Naive thymus-derived CD4-positive, alpha-beta T cell (primary cell): ENCODE measurements at regions not wholly inside any gene's neighbourhood (a gene's known extent, or its start where the extent isn't known, plus 50 kb on each side); places are given as distances from the start of the nearest gene placed in this dataset.
"Not testable (repeated sequence)": the region's sequence is repeated elsewhere in the genome, so short reads cannot be mapped to it uniquely, and the experiment has no call there.

ENCODE experiments used
- ATAC-seq: fragments of 150-1000 bp; cut with Tn5 transposase; 2 replicates; pipeline ENCODE4 v1.10.0; 2021; ENCODE audit warnings: mild to moderate bottlenecking, moderate library complexity
- CTCF ChIA-PET: fragments of 350-600 bp; sonication (Branson Sonifier 250); formaldehyde crosslinking; loops from one replicate; lab custom pipeline; 2021; ENCODE audit warnings: antibody characterized with exemption; lab: Charles Lee
- POLR2A ChIA-PET: fragments of 350-600 bp; sonication (Branson Sonifier 250); formaldehyde crosslinking; loops from one replicate; lab custom pipeline; 2021; ENCODE audit warnings: antibody characterized with exemption, inconsistent platforms; lab: Charles Lee
- DNase-seq, 9 donors: peaks; one replicate each; pipeline versions ENCODE4 v3.0.0 to v3.0.0-alpha.2; 2020 to 2022; ENCODE audit warnings: mixed read lengths in 1 of 9
- H3K27ac ChIP-seq: one replicate; pipeline ENCODE4 v1.7.0; 2013; ENCODE audit warnings: mild to moderate bottlenecking, low read depth, low read length, moderate library complexity
- H3K27me3 ChIP-seq, 2 donors: one replicate each; pipeline ENCODE4 v1.7.0; 2013; ENCODE audit warnings: low read length in 2 of 2, mild to moderate bottlenecking in 2 of 2, moderate library complexity in 2 of 2; ENCODE audit not compliant: control insufficient read depth in 2 of 2, insufficient read depth in 2 of 2
- H3K36me3 ChIP-seq, 3 experiments: 1 replicate in 2 of 3; 2 replicates in 1 of 3; pipeline ENCODE4 v1.7.0; 2013; ENCODE audit warnings: low read length in 3 of 3, mild to moderate bottlenecking in 3 of 3, moderate library complexity in 1 of 3; ENCODE audit not compliant: insufficient read depth in 3 of 3, control insufficient read depth in 2 of 3
- H3K4me1 ChIP-seq, 2 donors: one replicate each; pipeline ENCODE4 v1.7.0; 2013; ENCODE audit warnings: low read length in 2 of 2, mild to moderate bottlenecking in 2 of 2, moderate library complexity in 1 of 2; ENCODE audit not compliant: control insufficient read depth in 2 of 2, insufficient read depth in 2 of 2
- H3K4me3 ChIP-seq: 2 replicates; pipeline ENCODE4 v1.7.0; 2013; ENCODE audit warnings: mild to moderate bottlenecking, low read length
- H3K9me3 ChIP-seq, 3 experiments: 1 replicate in 2 of 3; 2 replicates in 1 of 3; pipeline ENCODE4 v1.7.0; 2013; ENCODE audit warnings: low read length in 3 of 3; ENCODE audit not compliant: control insufficient read depth in 2 of 3
- H3K27ac Mint-ChIP-seq, 9 donors: one replicate each; pipeline ENCODE4 v1.8.0; 2020 to 2022; ENCODE audit warnings: mixed read lengths in 9 of 9, mild to moderate bottlenecking in 8 of 9, moderate library complexity in 5 of 9, inconsistent platforms in 2 of 9
- H3K27me3 Mint-ChIP-seq, 5 donors: one replicate each; pipeline ENCODE4 v1.8.0; 2021 to 2022; ENCODE audit warnings: mixed read lengths in 5 of 5, mild to moderate bottlenecking in 1 of 5
- H3K36me3 Mint-ChIP-seq, 5 donors: one replicate each; pipeline ENCODE4 v1.8.0; 2020 to 2022; ENCODE audit warnings: mixed read lengths in 5 of 5, mild to moderate bottlenecking in 3 of 5, inconsistent platforms in 1 of 5
- H3K4me1 Mint-ChIP-seq, 7 donors: one replicate each; pipeline ENCODE4 v1.8.0; 2020 to 2022; ENCODE audit warnings: mixed read lengths in 7 of 7, mild to moderate bottlenecking in 3 of 7, inconsistent platforms in 1 of 7
- H3K4me3 Mint-ChIP-seq, 10 donors: one replicate each; pipeline ENCODE4 v1.8.0; 2020 to 2022; ENCODE audit warnings: mild to moderate bottlenecking in 10 of 10, mixed read lengths in 10 of 10, moderate library complexity in 6 of 10, inconsistent platforms in 2 of 10
- H3K9me3 Mint-ChIP-seq, 11 donors: one replicate each; pipeline ENCODE4 v1.8.0; 2020 to 2022; ENCODE audit warnings: mixed read lengths in 11 of 11, mild to moderate bottlenecking in 4 of 11, inconsistent platforms in 1 of 11, moderate library complexity in 1 of 11
- intact Hi-C, 2 donors: fragments of 100-400 bp; cut with micrococcal nuclease; formaldehyde crosslinking; loops; one replicate each; pipeline ENCODE4 v1.15.1; 2023

GRCh38 chr4:158122501-158122900 is 50.3 kb downstream of the GASK1B start:
- Histone ChIP-seq H3K4me3 (no peak overlapping the region), H3K9me3 (no peaks in the 10 kb centered on the region), H3K4me1 (no peaks in the 10 kb centered on the region), H3K27ac (no peak overlapping the region), H3K36me3 (no peaks in the 10 kb centered on the region), H3K27me3 (no peaks in the 10 kb centered on the region)
- no peaks in the 10 kb centered on the region for H3K4me1 Mint-ChIP-seq
- no peak overlapping the region for H3K4me3 Mint-ChIP-seq
- intact Hi-C loops: loop anchor here in 1 of 2 donors (10.0 kb wide), 1 partner anchor 242 kb away; no protein-coding TSS in a partner anchor
- ATAC-seq (no peak), DNase-seq (no peak)
- H3K36me3 Mint-ChIP-seq: no peaks in the 10 kb centered on the region
- ChIA-PET POLR2A (no interaction called here), CTCF (no interaction called here)
- H3K27ac Mint-ChIP-seq: no peak overlapping the region
- no peaks in the 10 kb centered on the region for H3K27me3 Mint-ChIP-seq
- no peaks in the 10 kb centered on the region for H3K9me3 Mint-ChIP-seq

GRCh38 chr4:158121161-158121579 is 51.7 kb downstream of the GASK1B start:
- Histone ChIP-seq H3K9me3 (no peaks in the 10 kb centered on the region), H3K4me1 (no peaks in the 10 kb centered on the region), H3K27me3 (no peaks in the 10 kb centered on the region), H3K27ac (no peak overlapping the region), H3K4me3 (no peak overlapping the region), H3K36me3 (no peaks in the 10 kb centered on the region)
- H3K9me3 Mint-ChIP-seq: peaks cover 0 to 1% (median 0%) of the 10 kb centered on the region in 11 donors
- POLR2A ChIA-PET: no interaction called here
- H3K4me1 Mint-ChIP-seq: no peaks in the 10 kb centered on the region
- intact Hi-C loops: loop anchor here in 1 of 2 donors (10.0 kb wide), 1 partner anchor 244 kb away; no protein-coding TSS in a partner anchor
- ATAC-seq: peak; percentile 46
- H3K27me3 Mint-ChIP-seq: no peaks in the 10 kb centered on the region
- H3K4me3 Mint-ChIP-seq: no peak overlapping the region
- no peak overlapping the region for H3K27ac Mint-ChIP-seq
- no peak for DNase-seq
- CTCF ChIA-PET: no interaction called here
- no peaks in the 10 kb centered on the region for H3K36me3 Mint-ChIP-seq

DNA sequence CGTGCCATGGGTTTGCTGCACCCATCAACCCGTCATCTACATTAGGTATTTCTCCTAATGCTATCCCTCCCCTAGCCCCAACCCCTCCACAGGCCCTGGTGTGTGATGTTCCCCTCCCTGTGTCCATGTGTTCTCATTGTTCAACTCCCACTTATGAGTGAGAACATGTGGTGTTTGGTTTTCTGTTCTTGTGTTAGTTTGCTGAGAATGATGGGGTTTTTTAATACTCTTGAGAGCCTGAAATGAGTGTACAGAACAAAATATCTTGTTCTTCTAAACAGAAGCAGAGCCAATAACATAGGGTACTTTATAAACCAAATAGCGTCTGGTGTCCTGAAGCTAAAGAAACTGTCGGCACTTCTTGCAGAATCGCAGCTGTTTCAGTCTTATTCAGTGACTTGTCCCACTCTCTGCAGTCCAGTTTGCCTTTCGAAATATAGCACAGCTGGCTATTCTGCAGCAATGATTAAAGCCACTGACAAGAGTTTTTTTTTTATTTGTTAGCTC is 52.1 kb downstream of the GASK1B start:
- CTCF ChIA-PET, H3K27ac Mint-ChIP-seq, H3K4me3 Mint-ChIP-seq: not testable (repeated sequence)

GRCh38 chr4:158112611-158113010 is 60.2 kb downstream of the GASK1B start:
- Histone ChIP-seq H3K27me3 (no peaks in the 10 kb centered on the region), H3K27ac (no peak overlapping the region), H3K36me3 (no peaks in the 10 kb centered on the region), H3K4me1 (no peaks in the 10 kb centered on the region), H3K4me3 (no peak overlapping the region), H3K9me3 (no peaks in the 10 kb centered on the region)
- Mint-ChIP-seq H3K9me3 (peaks cover 0 to 18% (median 1%) of the 10 kb centered on the region in 11 donors), H3K27ac (no peak overlapping the region), H3K4me1 (no peaks in the 10 kb centered on the region), H3K36me3 (peaks cover 0 to 3% (median 0%) of the 10 kb centered on the region in 5 donors), H3K27me3 (peaks cover 0 to 4% (median 0%) of the 10 kb centered on the region in 5 donors), H3K4me3 (no peak overlapping the region)
- no peak for ATAC-seq
- ChIA-PET CTCF (no interaction called here), POLR2A (no interaction called here)
- DNase-seq: no peak
- intact Hi-C loops: no loop called here

More for the DNA sequence above, 52.1 kb downstream of the GASK1B start:
- intact Hi-C loops: loop anchor here in 1 of 2 donors (10.0 kb wide), 1 partner anchor 244 kb away; no protein-coding TSS in a partner anchor
- H3K27me3 ChIP-seq, H3K4me3 ChIP-seq, ATAC-seq, H3K9me3 Mint-ChIP-seq, DNase-seq, H3K27ac ChIP-seq, H3K9me3 ChIP-seq, H3K36me3 Mint-ChIP-seq, H3K27me3 Mint-ChIP-seq, H3K4me1 ChIP-seq, H3K4me1 Mint-ChIP-seq, POLR2A ChIA-PET, H3K36me3 ChIP-seq: not testable (repeated sequence)

DNA sequence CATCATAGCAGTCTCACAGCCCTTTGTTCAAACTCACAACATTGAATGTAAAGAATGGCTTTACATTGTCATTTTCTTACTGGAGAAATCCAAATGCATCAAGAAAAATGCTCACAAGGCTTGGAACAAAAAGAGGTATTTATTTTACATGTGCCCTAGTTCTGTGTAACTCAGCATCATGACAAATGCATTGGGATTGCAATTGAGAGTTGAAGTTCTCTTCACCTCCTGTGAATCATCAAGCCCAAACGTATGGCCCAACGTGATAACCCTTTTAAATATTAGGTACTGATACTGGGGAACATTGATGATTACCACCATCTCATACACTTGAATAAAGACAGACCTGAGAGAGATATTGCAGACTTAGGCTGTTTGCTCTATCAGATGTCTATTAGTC is 61.6 kb downstream of the GASK1B start:
- peaks cover 0 to 18% (median 1%) of the 10 kb centered on the region in 11 donors for H3K9me3 Mint-ChIP-seq
- intact Hi-C loops: no loop called here

DNA sequence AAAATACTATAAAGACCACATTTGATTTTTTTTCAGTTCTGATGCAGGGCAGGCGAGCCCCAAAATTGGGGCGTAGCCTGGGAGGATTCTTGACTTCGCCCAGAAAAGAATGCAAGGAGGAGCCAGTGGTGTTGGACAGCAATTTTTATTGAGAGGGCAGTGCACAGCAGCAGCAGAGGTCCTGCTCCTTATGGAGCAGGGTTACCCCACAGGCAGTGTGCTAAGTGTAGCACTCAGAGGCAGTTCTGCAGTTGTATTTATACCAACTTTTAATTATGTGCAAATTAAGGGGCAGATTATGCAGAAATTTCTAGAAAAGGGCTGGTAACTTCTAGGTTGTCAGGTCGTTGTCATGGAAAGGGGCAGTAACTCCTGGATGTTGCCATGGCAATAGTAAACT is 69.9 kb downstream of the GASK1B start:
- H3K4me1 ChIP-seq: no peaks in the 10 kb centered on the region
- no peak for DNase-seq
- H3K36me3 ChIP-seq: no peaks in the 10 kb centered on the region
- intact Hi-C loops: no loop called here
- POLR2A ChIA-PET: no interaction called here
- no peaks in the 10 kb centered on the region for H3K27me3 ChIP-seq
- no peak overlapping the region for H3K4me3 ChIP-seq
- no peaks in the 10 kb centered on the region for H3K36me3 Mint-ChIP-seq
- no peak overlapping the region for H3K27ac ChIP-seq
- H3K4me1 Mint-ChIP-seq: peaks cover 0 to 2% (median 0%) of the 10 kb centered on the region in 7 donors
- no peak overlapping the region for H3K4me3 Mint-ChIP-seq
- H3K27ac Mint-ChIP-seq: no peak overlapping the region
- no peak for ATAC-seq
- no peaks in the 10 kb centered on the region for H3K9me3 ChIP-seq
- CTCF ChIA-PET: no interaction called here
- peaks cover 0 to 4% (median 0%) of the 10 kb centered on the region in 5 donors for H3K27me3 Mint-ChIP-seq
- H3K9me3 Mint-ChIP-seq: peaks cover 0 to 5% (median 0%) of the 10 kb centered on the region in 11 donors

More for the DNA sequence above, 61.6 kb downstream of the GASK1B start:
- Mint-ChIP-seq H3K36me3 (peaks cover 0 to 3% (median 0%) of the 10 kb centered on the region in 5 donors), H3K4me3 (no peak overlapping the region), H3K27me3 (peaks cover 0 to 4% (median 0%) of the 10 kb centered on the region in 5 donors), H3K4me1 (no peaks in the 10 kb centered on the region), H3K27ac (no peak overlapping the region)
- ATAC-seq (no peak), DNase-seq (no peak)
- ChIA-PET CTCF (no interaction called here), POLR2A (no interaction called here)
- Histone ChIP-seq H3K27ac (no peak overlapping the region), H3K4me1 (no peaks in the 10 kb centered on the region), H3K9me3 (no peaks in the 10 kb centered on the region), H3K4me3 (no peak overlapping the region), H3K27me3 (no peaks in the 10 kb centered on the region), H3K36me3 (no peaks in the 10 kb centered on the region)

- Mint-ChIP-seq H3K36me3 (no peaks in the 10 kb centered on the region), H3K9me3 (peaks cover 0 to 8% (median 0%) of the 10 kb centered on the region in 11 donors), H3K4me3 (no peak overlapping the region), H3K4me1 (peaks cover 0 to 2% (median 0%) of the 10 kb centered on the region in 7 donors), H3K27ac (no peak overlapping the region), H3K27me3 (peaks cover 0 to 4% (median 0%) of the 10 kb centered on the region in 5 donors)
- no peak for ATAC-seq
- no peak overlapping the region for H3K27ac ChIP-seq
- no peaks in the 10 kb centered on the region for H3K36me3 ChIP-seq
- intact Hi-C loops: no loop called here
- H3K27me3 ChIP-seq: no peaks in the 10 kb centered on the region
- ChIA-PET CTCF (no interaction called here), POLR2A (no interaction called here)
- DNase-seq: no peak
- H3K4me1 ChIP-seq: no peaks in the 10 kb centered on the region
- H3K4me3 ChIP-seq: no peak overlapping the region
- H3K9me3 ChIP-seq: no peaks in the 10 kb centered on the region
Observed at GRCh38 chr4:158099686-158100085, 73.1 kb downstream of the GASK1B start.
